Ascending aorta (tissue), 2 donors: ENCODE measurements at regions not wholly inside any gene's neighbourhood (a gene's known extent, or its start where the extent isn't known, plus 50 kb on each side); places are given as distances from the start of the nearest gene placed in this dataset.

Source experiments
- DNase-seq, 2 donors: peaks; one replicate each; pipeline ENCODE4 v3.0.0-alpha.2; 2019; ENCODE audit warnings: low spot score in 2 of 2
- H3K27ac ChIP-seq, 2 donors: fragments of 200-600 bp; sonication (generic); one replicate each; pipeline ENCODE4 v1.5.1; 2016 to 2017; ENCODE audit warnings: mild to moderate bottlenecking in 1 of 2
- H3K27me3 ChIP-seq: fragments of 200-600 bp; sonication (generic); one replicate; pipeline ENCODE4 v1.5.1; 2017
- H3K36me3 ChIP-seq, 2 donors: fragments of 200-600 bp; sonication (generic); one replicate each; pipeline ENCODE4 v1.5.1; 2016
- H3K4me1 ChIP-seq, 2 donors: fragments of 200-600 bp; sonication (generic); one replicate each; pipeline ENCODE4 v1.5.1; 2016 to 2017; ENCODE audit warnings: mild to moderate bottlenecking in 1 of 2
- H3K4me3 ChIP-seq, 2 donors: fragments of 200-600 bp; sonication (generic); one replicate each; pipeline ENCODE4 v1.5.1; 2016 to 2017; ENCODE audit warnings: mild to moderate bottlenecking in 1 of 2
- H3K9me3 ChIP-seq, 2 donors: fragments of 200-600 bp; sonication (generic); one replicate each; pipeline ENCODE4 v1.5.1; 2016
- intact Hi-C: fragments of 100-400 bp; cut with DNase I; formaldehyde crosslinking; loops from one replicate; pipeline ENCODE4 v1.15.1; 2023
- TF ChIP-seq, protein P1 (sequence below), 3 experiments: fragments of 200-600 bp in 2 of 3; fragments of 450-650 bp in 1 of 3; sonication (generic) in 2 of 3; IDR thresholded peaks; one replicate each; pipeline ENCODE4 v1.5.1; 2016 to 2019; ENCODE audit warnings: antibody characterized with exemption in 3 of 3, mild to moderate bottlenecking in 1 of 3, moderate library complexity in 1 of 3

DNA sequence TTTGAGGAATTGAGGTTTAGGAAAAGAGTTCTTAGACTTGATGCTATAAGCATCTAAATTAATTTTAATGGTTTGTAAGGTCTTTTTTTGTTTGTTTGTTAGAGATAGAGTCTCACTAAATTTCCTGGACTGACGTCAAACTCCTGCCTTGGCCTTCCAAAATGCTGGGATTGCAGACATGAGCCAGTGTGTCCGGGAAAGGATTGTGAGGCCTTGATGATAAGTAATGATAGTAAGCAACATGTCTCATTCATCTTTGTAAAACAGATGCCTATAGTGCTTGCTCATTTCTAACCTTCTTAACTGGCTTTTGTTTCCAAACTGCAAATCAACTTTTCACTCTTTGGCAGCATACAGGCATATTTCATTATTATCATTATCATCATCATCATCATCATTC, 176.0 kb upstream of the KCND2 start:
- H3K4me1 ChIP-seq, result no peaks in the 10 kb centered on the region
- TF ChIP-seq, protein P1, sequence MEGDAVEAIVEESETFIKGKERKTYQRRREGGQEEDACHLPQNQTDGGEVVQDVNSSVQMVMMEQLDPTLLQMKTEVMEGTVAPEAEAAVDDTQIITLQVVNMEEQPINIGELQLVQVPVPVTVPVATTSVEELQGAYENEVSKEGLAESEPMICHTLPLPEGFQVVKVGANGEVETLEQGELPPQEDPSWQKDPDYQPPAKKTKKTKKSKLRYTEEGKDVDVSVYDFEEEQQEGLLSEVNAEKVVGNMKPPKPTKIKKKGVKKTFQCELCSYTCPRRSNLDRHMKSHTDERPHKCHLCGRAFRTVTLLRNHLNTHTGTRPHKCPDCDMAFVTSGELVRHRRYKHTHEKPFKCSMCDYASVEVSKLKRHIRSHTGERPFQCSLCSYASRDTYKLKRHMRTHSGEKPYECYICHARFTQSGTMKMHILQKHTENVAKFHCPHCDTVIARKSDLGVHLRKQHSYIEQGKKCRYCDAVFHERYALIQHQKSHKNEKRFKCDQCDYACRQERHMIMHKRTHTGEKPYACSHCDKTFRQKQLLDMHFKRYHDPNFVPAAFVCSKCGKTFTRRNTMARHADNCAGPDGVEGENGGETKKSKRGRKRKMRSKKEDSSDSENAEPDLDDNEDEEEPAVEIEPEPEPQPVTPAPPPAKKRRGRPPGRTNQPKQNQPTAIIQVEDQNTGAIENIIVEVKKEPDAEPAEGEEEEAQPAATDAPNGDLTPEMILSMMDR (IDR thresholded peaks at IDR 0.05), result no peak
- no peaks in the 10 kb centered on the region for H3K9me3 ChIP-seq
- H3K4me3 ChIP-seq, result no peak overlapping the region
- DNase-seq, result no peak
- intact Hi-C loops, result no loop called here
- H3K27ac ChIP-seq, result no peak overlapping the region
- no peaks in the 10 kb centered on the region for H3K27me3 ChIP-seq
- H3K36me3 ChIP-seq, result no peaks in the 10 kb centered on the region

DNA sequence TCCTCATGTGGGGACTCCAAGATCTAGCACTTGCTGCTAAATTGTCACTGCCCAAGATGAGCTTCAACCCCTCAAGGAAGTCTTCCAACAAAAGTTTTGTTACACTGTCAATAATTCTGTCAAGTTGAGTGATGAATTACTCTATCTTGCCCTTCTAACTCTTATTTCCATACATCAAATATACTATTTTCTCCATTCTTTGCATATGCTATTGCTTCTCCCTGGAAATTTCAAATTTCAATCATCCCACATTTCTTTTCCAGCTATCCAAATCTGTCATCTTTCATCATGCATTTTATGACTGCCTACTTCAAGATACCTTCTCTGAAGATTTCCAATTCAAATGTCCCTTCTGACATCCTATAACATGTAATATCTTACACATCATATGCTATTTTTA, 175.2 kb upstream of the KCND2 start:
- intact Hi-C loops, result no loop called here
- no peaks in the 10 kb centered on the region for H3K36me3 ChIP-seq
- H3K27ac ChIP-seq, result no peak overlapping the region
- H3K4me3 ChIP-seq, result no peak overlapping the region
- no peaks in the 10 kb centered on the region for H3K27me3 ChIP-seq
- TF ChIP-seq, protein P1 (IDR thresholded peaks at IDR 0.05), result no peak
- H3K4me1 ChIP-seq, result no peaks in the 10 kb centered on the region
- no peak for DNase-seq
- H3K9me3 ChIP-seq, result no peaks in the 10 kb centered on the region

GRCh38 chr7:120108376-120108775, 164.6 kb upstream of the KCND2 start:
- no peaks in the 10 kb centered on the region for H3K36me3 ChIP-seq
- intact Hi-C loops, result no loop called here
- TF ChIP-seq, protein P1 (IDR thresholded peaks at IDR 0.05), result no peak
- no peak for DNase-seq
- H3K4me1 ChIP-seq, result no peaks in the 10 kb centered on the region
- no peaks in the 10 kb centered on the region for H3K27me3 ChIP-seq
- H3K27ac ChIP-seq, result no peak overlapping the region
- no peaks in the 10 kb centered on the region for H3K9me3 ChIP-seq
- H3K4me3 ChIP-seq, result no peak overlapping the region

GRCh38 chr7:120110169-120110568, 162.8 kb upstream of the KCND2 start:
- Histone ChIP-seq H3K36me3 (no peaks in the 10 kb centered on the region), H3K27ac (no peak overlapping the region), H3K4me3 (no peak overlapping the region), H3K27me3 (no peaks in the 10 kb centered on the region), H3K4me1 (no peaks in the 10 kb centered on the region), H3K9me3 (no peaks in the 10 kb centered on the region)
- intact Hi-C loops, result no loop called here
- DNase-seq, result no peak
- TF ChIP-seq, protein P1 (IDR thresholded peaks at IDR 0.05), result no peak

DNA sequence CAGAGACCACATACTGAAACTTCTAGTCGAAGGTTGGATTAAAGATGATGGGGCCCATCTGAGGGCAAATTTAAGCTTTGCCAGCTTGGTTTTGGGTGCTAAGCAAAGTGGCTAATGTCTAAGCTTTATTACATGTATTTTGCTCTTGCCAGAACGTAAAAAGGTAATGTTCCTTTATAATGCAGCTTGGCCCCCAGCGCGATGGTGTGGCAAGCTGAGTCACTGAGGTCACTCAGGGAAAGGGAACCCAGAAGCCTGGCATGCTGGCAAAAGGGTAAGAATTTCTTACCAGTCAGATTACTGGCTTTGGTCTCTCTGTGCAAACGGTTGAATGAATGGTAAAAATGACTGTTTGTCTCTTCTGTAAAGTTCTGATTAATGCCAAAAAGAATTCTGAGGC, 158.3 kb upstream of the KCND2 start:
- Histone ChIP-seq H3K9me3 (no peaks in the 10 kb centered on the region), H3K36me3 (no peaks in the 10 kb centered on the region), H3K27ac (no peak overlapping the region), H3K27me3 (no peaks in the 10 kb centered on the region), H3K4me1 (no peaks in the 10 kb centered on the region), H3K4me3 (no peak overlapping the region)
- intact Hi-C loops, result no loop called here
- DNase-seq, result no peak
- TF ChIP-seq, protein P1 (IDR thresholded peaks at IDR 0.05), result no peak

DNA sequence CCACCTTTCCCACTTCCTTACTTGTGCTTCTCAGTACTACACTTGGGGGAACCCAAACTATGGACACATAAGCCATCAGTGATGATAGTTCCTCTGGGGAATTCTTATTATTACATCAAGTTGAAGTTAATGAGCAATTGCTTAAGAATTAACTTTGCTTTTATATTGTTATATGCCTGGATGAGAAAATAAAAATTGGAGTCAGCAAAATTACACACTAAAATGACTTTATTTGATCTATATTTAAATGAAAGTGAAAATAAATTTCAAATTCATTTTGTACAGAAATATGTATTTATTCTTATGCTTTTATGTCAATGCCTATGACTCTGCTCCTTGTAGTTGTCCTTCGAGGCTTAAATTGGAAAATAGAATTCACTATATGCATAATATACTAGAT, 149.4 kb upstream of the KCND2 start:
- Histone ChIP-seq H3K27ac (no peak overlapping the region), H3K36me3 (no peaks in the 10 kb centered on the region), H3K4me1 (no peaks in the 10 kb centered on the region), H3K9me3 (no peaks in the 10 kb centered on the region), H3K27me3 (no peaks in the 10 kb centered on the region), H3K4me3 (no peak overlapping the region)
- TF ChIP-seq, protein P1 (IDR thresholded peaks at IDR 0.05), result no peak
- no peak for DNase-seq
- intact Hi-C loops, result no loop called here
